GM19238 (cell line): ENCODE measurements at regions not wholly inside any gene's neighbourhood (a gene's known extent, or its start where the extent isn't known, plus 50 kb on each side); places are given as distances from the start of the nearest gene placed in this dataset.
"Not testable (repeated sequence)": the region's sequence is repeated elsewhere in the genome, so short reads cannot be mapped to it uniquely, and the experiment has no call there.

Experiments used
- DNase-seq: peaks from one replicate; pipeline ENCODE4 v3.0.0; 2011; ENCODE audit warnings: low spot score; ENCODE audit not compliant: insufficient read length

DNA sequence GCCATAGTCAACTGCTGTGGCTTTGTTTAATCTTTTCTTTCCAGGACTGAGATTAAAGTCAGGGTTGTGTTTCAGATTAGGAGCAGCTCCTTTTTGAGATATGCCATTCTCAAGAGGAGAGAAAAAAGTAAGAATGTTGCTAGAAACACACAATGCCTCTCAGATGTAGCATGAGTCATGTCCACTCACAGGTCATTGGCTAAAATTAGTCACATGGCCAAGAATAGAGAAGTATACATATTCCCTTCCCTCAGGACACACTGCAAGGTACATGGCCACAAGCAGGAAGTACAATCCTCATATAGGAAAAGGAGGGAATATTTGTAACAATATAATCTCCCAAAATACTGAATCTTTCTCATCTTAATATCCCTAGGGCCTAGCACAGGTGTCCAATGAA, 141.9 kb upstream of the PTBP2 start:
- no peak for DNase-seq

- no peak for DNase-seq
Measured at GRCh38 chr1:96580920-96581319, 140.7 kb upstream of the PTBP2 start.

- no peak for DNase-seq
Measured at GRCh38 chr1:96581772-96582171, 139.8 kb upstream of the PTBP2 start.

- no peak for DNase-seq
Measured at GRCh38 chr1:96583903-96584302, 137.7 kb upstream of the PTBP2 start.

DNA sequence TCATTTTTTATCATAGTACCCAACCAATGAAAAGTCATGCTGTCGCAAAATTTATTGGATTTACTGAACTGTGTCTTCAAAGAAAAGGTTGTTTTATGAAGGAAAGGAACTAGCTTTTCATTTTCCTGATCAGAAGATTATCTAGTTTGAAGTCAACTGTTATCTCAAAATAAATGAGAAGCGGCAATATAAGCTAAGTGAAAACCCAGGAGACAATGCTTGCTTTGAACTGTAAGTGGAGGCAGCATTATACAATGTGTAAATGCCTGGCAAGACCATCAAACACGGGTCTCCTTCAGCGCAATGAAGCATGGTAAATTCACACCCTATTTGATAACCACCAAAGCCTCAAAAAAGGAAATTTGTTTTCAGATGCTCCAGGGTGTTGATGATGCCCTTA, 134.4 kb upstream of the PTBP2 start:
- DNase-seq: no peak

GRCh38 chr1:96588416-96588995, 133.1 kb upstream of the PTBP2 start:
- DNase-seq: no peak

- DNase-seq: not testable (repeated sequence)
Measured at GRCh38 chr1:96595530-96595929, 126.1 kb upstream of the PTBP2 start.

GRCh38 chr1:96596226-96596922, 125.2 kb upstream of the PTBP2 start:
- no peak for DNase-seq

DNA sequence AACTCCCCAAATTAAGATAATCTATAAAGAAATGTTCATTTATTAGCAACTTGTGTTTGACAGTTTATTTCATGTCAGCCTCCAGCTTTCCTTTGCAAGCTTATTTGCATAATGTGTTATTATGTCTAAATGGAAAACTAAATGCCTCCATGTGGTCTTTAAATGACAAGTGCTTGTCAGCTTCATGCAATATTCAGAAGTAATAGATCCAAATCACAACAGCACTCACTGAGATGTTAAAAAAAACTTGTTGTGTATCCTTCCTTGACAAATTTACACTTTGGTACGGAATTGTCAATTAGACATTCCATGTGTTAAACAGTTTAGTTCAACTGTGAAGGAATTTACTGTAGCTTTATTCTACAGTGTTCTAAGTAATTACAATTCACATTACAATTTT, 124.4 kb upstream of the PTBP2 start:
- DNase-seq: no peak

DNA sequence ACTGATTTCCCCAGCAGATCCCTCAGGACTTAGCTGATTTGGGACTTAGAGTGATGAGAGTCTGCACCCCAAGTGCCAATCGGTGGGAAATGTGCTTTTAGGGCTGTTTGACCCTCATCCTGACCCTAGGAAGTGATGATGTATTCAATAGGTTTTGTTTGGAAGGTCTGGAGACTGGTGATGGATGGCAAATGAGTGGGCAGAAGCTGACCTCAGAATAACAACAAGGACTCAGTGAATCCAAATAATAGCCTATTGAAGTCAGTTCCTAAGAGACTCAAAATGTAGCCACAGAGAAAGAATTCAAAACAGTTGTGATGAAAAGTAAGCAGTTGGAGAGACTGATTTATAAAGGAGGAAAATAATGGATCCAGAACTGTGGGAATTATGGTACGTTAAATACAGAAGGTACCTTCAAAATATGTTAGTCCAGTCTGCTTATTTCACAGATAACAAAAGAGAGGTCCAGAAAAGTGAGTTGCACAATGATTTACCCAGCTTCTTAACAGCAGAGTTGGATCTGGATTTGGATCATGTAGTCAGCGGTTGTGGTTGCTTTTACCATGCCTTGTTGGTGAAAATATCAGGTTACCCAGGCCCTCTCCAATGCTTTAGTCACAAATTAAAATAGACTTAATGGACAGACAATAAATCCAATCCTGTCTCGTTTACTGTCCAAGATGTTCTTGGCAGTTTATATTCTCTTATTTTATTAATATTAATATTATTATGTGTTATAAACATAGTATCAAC, 123.0 kb upstream of the PTBP2 start:
- DNase-seq: no peak

GRCh38 chr1:96604620-96605019, 117.0 kb upstream of the PTBP2 start:
- DNase-seq: not testable (repeated sequence)

- DNase-seq: not testable (repeated sequence)
Measured at GRCh38 chr1:96617375-96617774, 104.2 kb upstream of the PTBP2 start.

DNA sequence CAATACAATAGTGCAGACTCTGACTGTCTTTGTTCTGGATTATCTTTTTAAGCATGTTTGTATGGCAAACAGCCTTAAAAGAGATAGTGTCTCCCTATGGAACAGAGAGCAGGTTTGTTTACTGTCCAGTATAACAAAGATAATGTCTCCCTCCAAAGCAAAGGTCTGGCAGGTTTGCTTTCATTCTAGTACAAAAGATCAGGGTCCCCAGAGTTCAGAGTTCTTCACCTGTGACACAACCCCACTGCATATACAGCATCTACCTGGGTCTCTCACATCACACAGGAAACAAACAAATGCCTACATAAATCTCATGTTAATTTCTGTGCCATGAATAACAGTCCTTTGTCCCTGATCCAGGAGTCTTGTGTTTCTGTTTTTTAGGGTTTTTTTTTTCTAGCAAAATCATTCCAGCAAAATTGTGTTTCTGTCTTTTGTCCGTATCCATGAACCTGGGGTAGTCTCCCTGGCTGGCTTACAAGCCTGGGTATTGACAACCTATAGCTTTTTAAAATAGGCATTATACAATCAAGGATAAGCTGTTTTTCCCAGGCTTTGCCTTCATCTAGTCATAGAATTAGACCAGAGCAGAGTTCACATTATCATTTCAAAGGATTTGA, 89.4 kb upstream of the PTBP2 start:
- no peak for DNase-seq

GRCh38 chr1:96633695-96634094, 87.9 kb upstream of the PTBP2 start:
- no peak for DNase-seq

GRCh38 chr1:96634883-96635282, 86.7 kb upstream of the PTBP2 start:
- no peak for DNase-seq

DNA sequence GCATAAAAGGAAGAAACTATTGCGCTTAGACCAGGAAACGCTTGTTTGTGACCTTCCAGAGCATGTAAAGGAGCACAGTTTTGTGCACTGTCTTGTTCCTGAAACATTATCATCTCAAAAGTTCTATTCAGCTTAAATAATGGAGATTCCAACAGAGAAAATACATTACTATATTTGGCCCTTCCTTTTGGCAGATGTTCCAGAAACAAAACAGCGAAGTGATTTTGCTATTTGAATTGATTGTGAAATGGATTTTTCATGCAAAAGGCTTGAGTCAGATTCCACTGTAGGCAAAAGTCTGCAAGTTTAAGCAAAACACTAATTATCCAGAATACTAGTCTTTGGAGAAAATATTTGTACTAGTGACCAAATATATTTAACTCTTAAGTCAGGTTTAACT, 80.3 kb upstream of the PTBP2 start:
- no peak for DNase-seq

GRCh38 chr1:96643519-96643918, 78.1 kb upstream of the PTBP2 start:
- DNase-seq: no peak

- DNase-seq: no peak
Measured at GRCh38 chr1:96649301-96649700, 72.3 kb upstream of the PTBP2 start.

- DNase-seq: no peak
Measured at GRCh38 chr1:96651517-96651916, 70.1 kb upstream of the PTBP2 start.

GRCh38 chr1:96660051-96660450, 61.5 kb upstream of the PTBP2 start:
- no peak for DNase-seq

DNA sequence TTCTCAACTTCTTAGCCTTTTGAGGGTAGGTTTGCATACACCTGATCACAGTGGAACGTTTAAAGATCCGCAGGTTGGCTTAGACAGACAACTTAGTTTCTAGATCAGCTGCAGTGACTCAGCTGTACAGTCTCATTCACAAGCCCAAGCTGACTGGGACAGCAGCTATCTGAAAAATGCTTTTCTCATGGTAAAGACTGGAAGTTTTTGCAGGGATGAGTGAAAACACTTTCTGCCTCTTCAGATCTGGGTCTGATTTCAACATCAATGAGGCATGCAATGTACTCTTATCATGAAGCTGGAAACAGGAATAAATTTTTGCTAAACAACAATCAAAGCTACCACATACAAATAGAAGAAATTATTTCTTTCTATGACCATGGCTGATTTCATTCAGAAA, 61.1 kb upstream of the PTBP2 start:
- DNase-seq: no peak
